ENCODE measurements at regions not wholly inside any gene's neighbourhood (a gene's known extent, or its start where the extent isn't known, plus 50 kb on each side); places are given as distances from the start of the nearest gene placed in this dataset.

DNA sequence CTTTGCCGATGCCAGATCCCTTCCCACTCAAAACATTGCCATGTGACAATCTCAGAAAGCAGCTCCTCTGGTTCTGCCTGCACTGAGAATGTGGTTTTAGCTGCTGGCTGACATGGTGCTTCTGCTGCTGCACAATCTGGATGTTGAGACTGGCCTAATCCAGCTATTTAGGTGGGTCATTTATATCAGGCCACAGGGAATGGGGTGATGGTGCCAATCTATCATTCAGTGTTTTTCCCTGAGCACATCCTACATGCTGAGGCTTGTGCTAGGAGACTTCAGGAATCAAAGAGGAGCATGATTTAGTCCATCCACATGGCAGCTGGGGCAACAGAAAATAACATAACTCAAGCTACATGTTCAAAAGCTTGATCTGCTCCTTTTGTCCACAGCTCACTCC, 144.7 kb downstream of the CYRIA start:
- no peak overlapping the region for H3K4me3 ChIP-seq
- H3K4me1 ChIP-seq (replicated peaks in 1 of 2), result peaks cover 6 to 8% of the 10 kb centered on the region in 2 donors
- 0 to 40% methylated on average over 1 of the region's 1 CpG; no CpG with 5 or more reads in 8 of the 10 experiments for WGBS, 10 experiments
- H3K27ac ChIP-seq, result no peak overlapping the region
- peak in 4 of 8 experiments; percentile 64 to 72 (median 67) for ATAC-seq (replicated peaks in 6 of 8)
- in situ Hi-C loops (cut with MboI; ENCODE audit: low pct_unique_long_range_greater_than_20kb in 2 of 9, low sequenced_read_pairs in 9 of 9, unreplicated experiment in 9 of 9), result loop anchor here (25.0 kb wide), 2 partner anchors 584 to 884 kb away; partner anchors contain the start of gene MYCN (in 8 of the 9)

DNA sequence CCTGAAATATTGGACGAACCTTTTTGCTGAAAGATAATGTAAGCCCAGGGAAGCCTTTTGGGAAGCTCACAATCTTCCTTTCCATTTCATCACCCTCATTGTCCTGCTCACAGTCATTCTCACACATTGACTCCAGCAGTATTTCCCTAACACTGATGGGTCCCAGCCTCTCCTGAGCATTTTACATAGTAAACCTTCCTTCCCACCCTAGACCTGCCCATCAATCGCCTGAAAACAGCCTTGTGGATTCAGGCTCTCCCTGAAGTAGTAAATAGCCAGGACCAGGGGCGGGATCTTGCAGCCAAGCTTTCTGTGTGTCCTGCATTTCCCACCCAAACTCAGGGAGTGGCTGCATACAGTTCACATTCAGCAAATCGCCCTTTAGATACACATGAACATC, 149.9 kb downstream of the CYRIA start:
- Histone ChIP-seq H3K27ac (no peak overlapping the region), H3K4me3 (no peak overlapping the region), H3K4me1 (replicated peaks in 1 of 2) (peaks cover 2 to 8% of the 10 kb centered on the region in 2 donors)
- in situ Hi-C loops (cut with MboI; ENCODE audit: low pct_unique_long_range_greater_than_20kb in 2 of 9, low sequenced_read_pairs in 9 of 9, unreplicated experiment in 9 of 9), result loop anchor here (25.0 kb wide), 2 partner anchors 578 to 878 kb away; partner anchors contain the start of gene MYCN (in 8 of the 9)
- WGBS, 10 experiments, result 6 to 100% (median 69%) methylated on average over 1 to 3 of the region's 4 CpGs; no CpG with 5 or more reads in 4 of the 10 experiments
- ATAC-seq (replicated peaks in 6 of 8), result no peak

DNA sequence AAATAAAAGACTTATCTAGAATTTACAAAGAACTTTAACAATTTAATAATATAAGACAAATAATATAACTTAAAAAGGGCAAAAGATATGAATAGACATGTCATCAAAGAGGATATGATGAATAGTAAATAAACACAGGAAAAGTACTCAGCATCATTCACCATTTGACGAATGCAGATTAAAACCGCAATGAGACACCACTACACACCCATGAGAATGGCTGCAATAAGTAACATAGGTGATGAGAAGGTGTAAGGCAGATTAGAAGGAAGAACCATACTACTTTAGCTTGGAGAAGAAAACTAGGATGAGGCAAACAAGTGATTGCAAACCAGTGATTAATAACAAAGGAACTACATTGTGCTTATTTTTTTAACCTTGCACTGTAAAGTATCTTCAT, 152.0 kb downstream of the CYRIA start:
- WGBS, 10 experiments, result 0 to 100% (median 78%) methylated on average over 2 of the region's 2 CpGs; no CpG with 5 or more reads in 2 of the 10 experiments

DNA sequence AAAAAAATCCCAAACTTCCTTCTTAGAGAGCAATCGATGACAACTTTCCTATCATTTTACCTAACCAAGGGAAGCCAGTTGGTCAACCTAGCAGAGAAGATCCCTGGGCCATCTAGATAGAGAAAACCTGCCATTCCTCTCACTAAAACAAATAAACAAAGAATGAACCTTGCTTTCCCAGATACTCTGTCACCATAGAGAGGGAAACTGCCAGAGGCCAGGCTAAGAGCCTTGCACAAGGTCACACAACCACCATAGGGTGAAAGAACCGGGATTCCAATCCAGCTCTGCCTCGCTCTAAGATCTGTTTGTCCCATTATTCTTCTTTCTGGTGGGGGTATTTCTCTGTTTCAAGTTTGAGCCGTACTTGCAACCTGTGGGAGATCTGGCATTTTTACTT, 154.6 kb downstream of the CYRIA start:
- in situ Hi-C loops (cut with MboI; ENCODE audit: low pct_unique_long_range_greater_than_20kb in 2 of 9, low sequenced_read_pairs in 9 of 9, unreplicated experiment in 9 of 9), result loop anchor here (25.0 kb wide), 2 partner anchors 574 to 874 kb away; partner anchors contain the start of gene MYCN (in 8 of the 9)
- Histone ChIP-seq H3K27ac (no peak overlapping the region), H3K4me1 (replicated peaks in 1 of 2) (peaks cover 16 to 27% of the 10 kb centered on the region in 2 donors), H3K4me3 (no peak overlapping the region)
- ATAC-seq (replicated peaks in 6 of 8), result no peak
- WGBS, 10 experiments, result 50 to 100% (median 85%) methylated on average over 1 to 3 of the region's 4 CpGs; no CpG with 5 or more reads in 4 of the 10 experiments

More for the DNA sequence above, 152.0 kb downstream of the CYRIA start:
- Histone ChIP-seq H3K27ac (no peak overlapping the region), H3K4me3 (no peak overlapping the region), H3K4me1 (replicated peaks in 1 of 2) (peaks cover 0 to 6% of the 10 kb centered on the region in 2 donors)
- in situ Hi-C loops (cut with MboI; ENCODE audit: low pct_unique_long_range_greater_than_20kb in 2 of 9, low sequenced_read_pairs in 9 of 9, unreplicated experiment in 9 of 9), result loop anchor here (25.0 kb wide), 2 partner anchors 576 to 876 kb away; partner anchors contain the start of gene MYCN (in 8 of the 9)
- ATAC-seq (replicated peaks in 6 of 8), result no peak

DNA sequence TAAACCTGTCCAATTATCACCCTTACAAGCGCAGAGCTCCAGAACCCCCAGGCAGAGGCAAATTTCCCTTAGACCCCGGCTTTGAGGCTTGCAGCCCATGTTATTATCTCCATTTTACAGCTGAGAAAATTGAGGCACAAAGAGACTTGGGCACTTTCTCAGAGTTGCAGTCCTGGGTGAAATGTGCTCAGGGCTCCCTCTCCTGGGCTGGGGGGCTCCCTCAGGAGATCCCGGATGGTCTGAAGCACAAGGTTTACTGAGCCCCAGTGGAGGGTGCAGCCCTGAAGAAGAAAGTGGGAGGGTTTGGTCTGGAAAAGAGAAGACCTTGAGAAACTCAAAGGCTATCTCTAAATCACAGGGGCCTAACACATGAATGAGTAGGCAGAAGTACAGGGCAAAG, 156.6 kb downstream of the CYRIA start:
- in situ Hi-C loops (cut with MboI; ENCODE audit: low pct_unique_long_range_greater_than_20kb in 2 of 9, low sequenced_read_pairs in 9 of 9, unreplicated experiment in 9 of 9), result loop anchor here (25.0 kb wide), 2 partner anchors 572 to 872 kb away; partner anchors contain the start of gene MYCN (in 8 of the 9)
- H3K27ac ChIP-seq, result no peak overlapping the region
- ATAC-seq (replicated peaks in 6 of 8), result no peak
- no peak overlapping the region for H3K4me3 ChIP-seq
- 20 to 88% (median 81%) methylated on average over 1 to 2 of the region's 3 CpGs; no CpG with 5 or more reads in 6 of the 10 experiments for WGBS, 10 experiments
- H3K4me1 ChIP-seq (replicated peaks in 1 of 2), result peaks cover 18 to 26% of the 10 kb centered on the region in 2 donors

DNA sequence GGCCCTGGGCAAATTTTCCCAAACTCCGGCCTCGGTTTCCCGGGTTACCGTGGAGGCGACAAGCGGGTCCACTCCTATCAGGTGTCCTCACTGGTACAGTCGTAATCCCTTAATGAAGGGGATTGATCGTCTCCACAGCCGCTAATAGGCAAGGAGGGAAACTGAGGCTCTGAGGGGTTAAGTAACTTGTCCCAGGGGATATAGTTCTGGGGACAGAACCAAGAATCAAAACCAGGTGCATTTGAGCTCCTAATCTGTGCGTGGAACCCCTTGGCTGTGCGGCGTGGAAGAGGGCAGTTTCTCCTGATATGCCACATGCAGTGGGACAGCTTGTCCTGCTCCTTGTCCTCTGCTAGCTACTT, 157.2 kb downstream of the CYRIA start:
- peak in 1 of 8 experiments; percentile 15 for ATAC-seq (replicated peaks in 6 of 8)
- WGBS, 10 experiments, result 0 to 60% (median 21%) methylated on average over 1 to 5 of the region's 12 CpGs; no CpG with 5 or more reads in 4 of the 10 experiments
- Histone ChIP-seq H3K27ac (no peak overlapping the region), H3K4me1 (replicated peaks in 1 of 2) (peaks cover 18 to 26% of the 10 kb centered on the region in 2 donors), H3K4me3 (peak overlapping the region; percentile 24 to 49 (median 37))
- in situ Hi-C loops (cut with MboI; ENCODE audit: low pct_unique_long_range_greater_than_20kb in 2 of 9, low sequenced_read_pairs in 9 of 9, unreplicated experiment in 9 of 9), result loop anchor here (25.0 kb wide), 2 partner anchors 571 to 871 kb away; partner anchors contain the start of gene MYCN (in 8 of the 9)

DNA sequence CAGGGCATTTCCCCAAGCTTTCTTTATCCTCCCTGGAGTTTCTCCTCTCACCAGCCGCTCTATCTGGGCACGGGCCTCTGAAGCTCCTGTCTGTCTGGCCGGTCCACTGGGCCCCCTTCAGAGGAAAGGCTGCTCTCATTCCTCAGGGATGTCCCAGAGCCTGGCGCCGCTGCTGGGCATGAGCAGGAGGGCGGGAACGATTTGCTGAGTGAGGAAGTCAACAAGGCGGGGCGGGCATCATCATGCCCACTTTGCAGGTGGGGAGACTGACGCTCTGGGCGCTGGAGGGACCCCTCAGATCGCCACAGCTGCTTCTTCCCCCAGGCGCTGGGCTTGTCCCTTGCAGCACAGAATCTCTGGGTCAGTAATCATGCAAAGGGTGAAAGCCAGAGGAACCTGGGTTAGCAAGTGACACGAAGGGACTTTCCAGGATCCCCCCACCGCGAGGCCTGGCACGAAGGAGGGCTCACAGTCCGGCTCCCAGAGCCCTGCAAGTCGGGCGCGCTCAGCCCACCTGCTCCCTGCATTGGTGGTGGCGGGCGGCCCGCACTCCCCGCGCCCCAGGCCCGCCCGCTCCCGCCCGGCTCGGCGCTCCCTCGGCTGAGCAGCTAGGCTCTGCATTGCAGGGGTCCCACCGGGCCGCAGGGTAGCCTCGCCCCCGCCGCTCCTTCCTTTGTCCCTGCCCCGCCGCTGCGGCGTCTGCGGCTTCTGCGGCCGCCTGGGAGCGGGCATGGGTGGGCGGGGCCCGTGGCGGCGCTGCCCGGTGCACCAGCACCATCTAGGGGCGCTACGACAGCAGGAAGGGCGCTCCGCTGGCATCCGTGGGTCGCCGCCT, 157.8 kb downstream of the CYRIA start:
- H3K27ac ChIP-seq, result no peak overlapping the region
- peak overlapping the region; percentile 24 to 49 (median 37) for H3K4me3 ChIP-seq
- in situ Hi-C loops (cut with MboI; ENCODE audit: low pct_unique_long_range_greater_than_20kb in 2 of 9, low sequenced_read_pairs in 9 of 9, unreplicated experiment in 9 of 9), result loop anchor here (25.0 kb wide), 2 partner anchors 571 to 871 kb away; partner anchors contain the start of gene MYCN (in 8 of the 9)
- ATAC-seq (replicated peaks in 6 of 8), result peak; percentile 61 to 98 (median 94)
- peaks cover 18 to 26% of the 10 kb centered on the region in 2 donors for H3K4me1 ChIP-seq (replicated peaks in 1 of 2)
- WGBS, 10 experiments, result 18% methylated on average over 3 of the region's 58 CpGs; no CpG with 5 or more reads in 9 of the 10 experiments

DNA sequence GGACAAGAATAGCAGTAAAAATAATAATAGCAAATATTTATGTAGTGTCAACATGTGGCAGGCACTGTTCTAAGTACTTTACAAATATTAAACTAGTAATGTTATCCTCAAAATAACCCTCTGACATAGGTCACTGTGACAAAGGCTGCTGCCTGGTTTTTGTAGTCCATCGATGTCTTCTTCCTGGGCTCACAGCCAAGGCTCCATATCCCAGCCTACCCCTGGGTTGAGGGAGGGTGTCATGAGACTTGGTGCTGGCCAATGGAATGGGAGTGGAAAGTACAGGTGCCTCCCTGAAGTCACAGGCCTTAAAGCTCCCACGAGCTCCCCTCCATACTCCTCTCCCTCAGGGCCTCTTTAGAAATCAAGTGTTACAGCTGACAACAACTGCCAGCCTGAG, 159.3 kb downstream of the CYRIA start:
- in situ Hi-C loops (cut with MboI; ENCODE audit: low pct_unique_long_range_greater_than_20kb in 2 of 9, low sequenced_read_pairs in 9 of 9, unreplicated experiment in 9 of 9), result loop anchor here (25.0 kb wide), 2 partner anchors 569 to 869 kb away; partner anchors contain the start of gene MYCN (in 8 of the 9)

DNA sequence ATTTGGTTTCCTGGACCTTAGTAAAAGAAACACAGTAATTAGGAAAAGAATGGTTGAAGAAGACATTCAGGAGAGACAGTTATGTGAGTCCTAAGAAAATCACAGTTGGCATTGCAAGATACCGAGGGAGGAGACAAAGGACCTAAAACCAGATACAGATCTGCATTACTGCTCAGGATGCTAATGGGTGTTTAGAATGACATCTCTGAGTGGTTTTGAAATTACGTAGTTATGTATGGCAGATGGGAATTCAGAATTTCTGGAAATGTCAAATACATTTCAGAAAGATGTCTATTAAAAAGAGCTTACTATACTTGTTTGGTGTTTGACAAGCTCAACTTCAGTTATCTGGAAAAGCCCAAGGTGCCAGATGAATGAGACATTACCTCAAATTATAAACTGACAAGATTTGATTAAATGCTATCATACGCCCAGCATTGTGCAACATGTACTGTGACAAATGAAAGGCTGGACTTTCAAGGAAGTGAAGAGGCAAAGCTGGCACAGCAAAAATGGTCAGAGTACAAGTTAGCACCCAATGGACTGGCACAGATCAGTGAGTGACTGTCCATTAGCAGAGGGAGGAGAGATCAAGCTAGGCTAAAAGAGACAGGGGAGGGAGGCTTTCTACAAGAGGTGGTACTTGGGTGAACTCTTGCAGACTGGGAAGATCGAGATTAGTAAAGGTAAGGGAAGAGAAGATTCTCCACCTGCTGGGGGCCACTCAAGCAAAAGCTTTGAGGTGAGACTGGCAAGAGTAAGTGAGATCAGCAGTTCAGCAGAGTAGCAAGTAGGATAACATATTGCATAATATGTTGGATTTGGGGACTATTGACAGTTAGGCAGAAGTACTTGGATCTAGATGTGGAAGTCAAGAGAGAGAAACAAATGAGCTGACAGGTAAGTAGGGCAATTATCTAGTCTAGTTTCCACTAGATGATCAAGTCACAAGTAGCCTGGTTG, 168.9 kb downstream of the CYRIA start:
- ATAC-seq (replicated peaks in 6 of 8), result no peak
- in situ Hi-C loops (cut with MboI; ENCODE audit: low pct_unique_long_range_greater_than_20kb in 2 of 9, low sequenced_read_pairs in 9 of 9, unreplicated experiment in 9 of 9), result loop anchor here in 3 of 9 experiments (10.0 to 25.0 kb wide), 3 partner anchors 834 to 859 kb away; no protein-coding TSS in a partner anchor
- no peak overlapping the region for H3K27ac ChIP-seq
- no peak overlapping the region for H3K4me3 ChIP-seq
- H3K4me1 ChIP-seq (replicated peaks in 1 of 2), result peaks cover 8 to 14% of the 10 kb centered on the region in 2 donors
- 0 to 100% (median 56%) methylated on average over 1 to 4 of the region's 4 CpGs for WGBS, 10 experiments

More for the DNA sequence above, 159.3 kb downstream of the CYRIA start:
- Histone ChIP-seq H3K4me3 (no peak overlapping the region), H3K27ac (no peak overlapping the region), H3K4me1 (replicated peaks in 1 of 2) (peaks cover 18 to 26% of the 10 kb centered on the region in 2 donors)
- WGBS, 10 experiments, result 0 to 86% (median 80%) methylated on average over 1 to 2 of the region's 2 CpGs; no CpG with 5 or more reads in 7 of the 10 experiments
- ATAC-seq (replicated peaks in 6 of 8), result peak in 3 of 8 experiments; percentile 15 to 44 (median 27)

DNA sequence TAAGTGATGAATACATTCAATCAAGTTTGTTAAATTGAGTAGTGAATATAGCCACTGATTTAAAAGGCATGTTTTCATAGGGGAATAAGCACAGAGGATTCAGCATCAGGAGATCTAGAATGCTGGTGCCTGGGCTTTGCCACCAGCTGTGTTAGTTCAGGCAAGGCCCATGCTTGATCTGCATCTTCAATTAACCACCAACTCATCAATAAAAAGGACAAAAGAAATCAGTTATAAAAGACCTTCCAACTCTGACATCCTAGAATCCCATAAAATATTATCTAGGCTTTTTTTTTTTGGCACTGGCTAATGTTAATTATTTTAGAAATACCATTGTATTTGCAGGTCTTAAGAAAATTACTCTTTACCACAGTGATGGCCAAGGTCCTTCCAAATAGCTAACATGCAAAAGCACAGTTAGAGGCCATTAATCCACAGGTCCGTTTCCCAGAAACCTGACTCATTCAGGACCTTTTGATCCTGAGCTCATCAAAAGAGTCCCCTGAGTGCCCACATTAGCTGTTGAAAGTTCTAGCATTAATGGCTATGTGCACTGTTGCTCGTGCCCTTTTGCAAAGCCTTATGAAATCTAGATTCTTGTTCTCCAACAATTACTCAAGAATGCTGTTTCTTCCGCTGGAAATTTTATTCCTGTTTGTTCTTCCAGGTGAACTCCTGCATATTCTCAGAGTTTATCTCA, 170.0 kb downstream of the CYRIA start:
- no peak overlapping the region for H3K4me3 ChIP-seq
- H3K27ac ChIP-seq, result no peak overlapping the region
- in situ Hi-C loops (cut with MboI; ENCODE audit: low pct_unique_long_range_greater_than_20kb in 2 of 9, low sequenced_read_pairs in 9 of 9, unreplicated experiment in 9 of 9), result loop anchor here in 3 of 9 experiments (10.0 to 25.0 kb wide), 3 partner anchors 833 to 858 kb away; no protein-coding TSS in a partner anchor
- WGBS, 10 experiments, result 0 to 76% (median 52%) methylated on average over 1 to 3 of the region's 3 CpGs
- H3K4me1 ChIP-seq (replicated peaks in 1 of 2), result peaks cover 8 to 14% of the 10 kb centered on the region in 2 donors
- ATAC-seq (replicated peaks in 6 of 8), result peak in 5 of 8 experiments; percentile 85 to 93 (median 87)

DNA sequence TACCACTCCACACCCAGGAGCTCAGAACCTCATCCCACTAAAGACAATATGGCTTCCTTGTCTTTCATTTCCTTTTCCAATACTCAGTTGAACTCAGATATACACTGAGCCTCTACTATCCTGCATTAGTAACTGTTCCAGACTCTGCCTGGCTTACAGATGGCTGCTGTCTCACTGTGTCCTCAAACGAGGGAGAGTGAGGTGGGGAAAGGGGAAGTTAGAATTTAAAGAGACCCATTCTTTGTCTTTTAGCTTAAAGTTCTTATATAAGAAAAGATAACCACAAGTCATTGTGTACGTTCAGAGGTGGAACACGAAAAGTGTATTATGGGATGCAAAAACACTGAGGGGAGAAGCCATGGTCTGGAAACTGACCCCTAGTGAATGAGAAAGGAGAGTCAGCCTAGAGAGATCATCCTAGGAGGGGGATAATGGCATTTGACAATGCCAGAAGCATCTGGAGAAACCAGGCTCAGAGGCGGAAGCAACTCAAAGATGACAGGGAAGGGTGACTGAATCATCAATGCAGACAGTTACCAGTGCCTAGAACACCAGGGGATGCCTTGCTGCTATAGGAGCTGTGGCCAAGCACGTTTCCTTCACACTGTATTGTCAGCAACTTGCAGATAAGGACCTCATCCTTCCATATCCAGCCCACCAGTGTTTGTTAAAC, 170.7 kb downstream of the CYRIA start:
- Histone ChIP-seq H3K4me1 (replicated peaks in 1 of 2) (peaks cover 8 to 14% of the 10 kb centered on the region in 2 donors), H3K4me3 (no peak overlapping the region), H3K27ac (no peak overlapping the region)
- peak in 5 of 8 experiments; percentile 35 to 55 (median 51) for ATAC-seq (replicated peaks in 6 of 8)
- 0 to 100% (median 70%) methylated on average over 2 to 5 of the region's 5 CpGs; no CpG with 5 or more reads in 1 of the 10 experiments for WGBS, 10 experiments
- in situ Hi-C loops (cut with MboI; ENCODE audit: low pct_unique_long_range_greater_than_20kb in 2 of 9, low sequenced_read_pairs in 9 of 9, unreplicated experiment in 9 of 9), result loop anchor here in 3 of 9 experiments (10.0 to 25.0 kb wide), 3 partner anchors 833 to 858 kb away; no protein-coding TSS in a partner anchor

Measured in motor neuron (in vitro differentiated cells).